ENCODE measurements at regions not wholly inside any gene's neighbourhood (a gene's known extent, or its start where the extent isn't known, plus 50 kb on each side); places are given as distances from the start of the nearest gene placed in this dataset.
"Not testable (repeated sequence)": the region's sequence is repeated elsewhere in the genome, so short reads cannot be mapped to it uniquely, and the experiment has no call there.

GRCh38 chr14:22384167-22384549 lies 204.9 kb downstream of the DAD1 start:
- no peak for DNase-seq

- DNase-seq: no peak
Observed at GRCh38 chr14:22383515-22384166, 205.4 kb downstream of the DAD1 start.

- no peak for DNase-seq
Observed at GRCh38 chr14:22382955-22383354, 206.1 kb downstream of the DAD1 start.

- DNase-seq: no peak
Observed at GRCh38 chr14:22382395-22382794, 206.6 kb downstream of the DAD1 start.

GRCh38 chr14:22381766-22382165 lies 207.3 kb downstream of the DAD1 start:
- DNase-seq: no peak

- no peak for DNase-seq
Observed at GRCh38 chr14:22381408-22381760, 207.6 kb downstream of the DAD1 start.

- no peak for DNase-seq
Observed at GRCh38 chr14:22380571-22381407, 208.2 kb downstream of the DAD1 start.

GRCh38 chr14:22379727-22380126 lies 209.3 kb downstream of the DAD1 start:
- no peak for DNase-seq

- no peak for DNase-seq
Observed at GRCh38 chr14:22378181-22378580, 210.8 kb downstream of the DAD1 start.

GRCh38 chr14:22375321-22375930 lies 213.6 kb downstream of the DAD1 start:
- peak; percentile 12 to 62 for DNase-seq

- DNase-seq: no peak
Observed at GRCh38 chr14:22370084-22370847, 218.8 kb downstream of the DAD1 start.

- no peak for DNase-seq
Observed at GRCh38 chr14:22358726-22359125, 230.3 kb downstream of the DAD1 start.

- DNase-seq: not testable (repeated sequence)
Observed at GRCh38 chr14:22349281-22349680, 239.7 kb downstream of the DAD1 start.

- DNase-seq: no peak
Observed at GRCh38 chr14:22344673-22345072, 244.4 kb downstream of the DAD1 start.

GRCh38 chr14:22344209-22344608 lies 244.8 kb downstream of the DAD1 start:
- not testable (repeated sequence) for DNase-seq

GRCh38 chr14:22341049-22341448 lies 248.0 kb downstream of the DAD1 start:
- DNase-seq: no peak

GRCh38 chr14:22338917-22339715 lies 249.9 kb downstream of the DAD1 start:
- DNase-seq: no peak

- DNase-seq: no peak
Observed at GRCh38 chr14:22338381-22338780, 250.6 kb downstream of the DAD1 start.

GRCh38 chr14:22337938-22338337 lies 251.1 kb downstream of the DAD1 start:
- DNase-seq: no peak

- DNase-seq: no peak
Observed at GRCh38 chr14:22337521-22337920, 251.5 kb downstream of the DAD1 start.

GRCh38 chr14:22336031-22336430 lies 253.0 kb downstream of the DAD1 start:
- DNase-seq: no peak

GRCh38 chr14:22334627-22335026 lies 254.4 kb downstream of the DAD1 start:
- no peak for DNase-seq

- DNase-seq: no peak
Observed at GRCh38 chr14:22334275-22334577, 254.8 kb downstream of the DAD1 start.
